Stimulated activated naive B cell treated with anti-CD40 and anti-IgM and Interleukin-4, amounts not matched to agents 10 μg/mL and 1 μg/mL and 100 μg/mL, for 72 hours (primary cell): ENCODE measurements at regions not wholly inside any gene's neighbourhood (a gene's known extent, or its start where the extent isn't known, plus 50 kb on each side); places are given as distances from the start of the nearest gene placed in this dataset.
"Not testable (repeated sequence)": the region's sequence is repeated elsewhere in the genome, so short reads cannot be mapped to it uniquely, and the experiment has no call there.

ENCODE experiments used
- ATAC-seq, 2 donors: fragments of 150-1000 bp; cut with Tn5 transposase; replicated peaks; 2 replicates each; pipeline ENCODE4 v1.10.0; 2021; ENCODE audit warnings: moderate library complexity in 1 of 2
- DNase-seq: peaks from one replicate; pipeline ENCODE4 v3.0.0; 2021
- H3K27ac Mint-ChIP-seq: one replicate; pipeline ENCODE4 v1.8.0; 2022; ENCODE audit warnings: mild to moderate bottlenecking, mixed read lengths
- H3K27me3 Mint-ChIP-seq, 2 donors: one replicate each; pipeline ENCODE4 v1.8.0; 2022; ENCODE audit warnings: mixed read lengths in 2 of 2
- H3K36me3 Mint-ChIP-seq, 2 donors: one replicate each; pipeline ENCODE4 v1.8.0; 2022; ENCODE audit warnings: mixed read lengths in 2 of 2, mild to moderate bottlenecking in 1 of 2
- H3K4me1 Mint-ChIP-seq, 2 donors: one replicate each; pipeline ENCODE4 v1.8.0; 2022; ENCODE audit warnings: mixed read lengths in 2 of 2, mild to moderate bottlenecking in 1 of 2
- H3K4me3 Mint-ChIP-seq, 2 donors: one replicate each; pipeline ENCODE4 v1.8.0; 2022; ENCODE audit warnings: mild to moderate bottlenecking in 2 of 2, mixed read lengths in 2 of 2, moderate library complexity in 1 of 2
- H3K9me3 Mint-ChIP-seq, 2 donors: one replicate each; pipeline ENCODE4 v1.8.0; 2022; ENCODE audit warnings: mixed read lengths in 2 of 2, mild to moderate bottlenecking in 1 of 2

DNA sequence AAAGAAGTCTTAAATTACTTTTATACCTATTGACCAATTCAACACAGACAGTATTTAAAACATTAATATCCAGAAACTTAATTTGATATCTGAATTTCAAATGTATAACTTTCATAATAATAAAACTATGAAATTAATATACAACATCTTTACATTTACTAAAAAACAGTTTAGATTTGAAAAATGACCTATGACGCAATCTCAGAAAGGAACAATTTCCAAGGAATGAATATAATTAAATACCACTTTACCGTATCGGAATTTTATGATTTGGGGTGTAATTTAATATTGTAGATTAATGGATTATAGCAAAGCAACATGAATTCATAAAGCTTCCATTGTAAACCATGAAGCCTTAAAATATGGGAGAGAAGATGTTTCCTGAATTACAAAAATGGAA lies 321.5 kb upstream of the TRPM3 start:
- peaks cover 0 to 15% of the 10 kb centered on the region in 2 donors for H3K4me1 Mint-ChIP-seq
- H3K36me3 Mint-ChIP-seq = no peaks in the 10 kb centered on the region
- no peaks in the 10 kb centered on the region for H3K9me3 Mint-ChIP-seq
- no peak for ATAC-seq
- no peak overlapping the region for H3K4me3 Mint-ChIP-seq
- peaks cover 27 to 28% of the 10 kb centered on the region in 2 donors for H3K27me3 Mint-ChIP-seq
- DNase-seq = no peak
- no peak overlapping the region for H3K27ac Mint-ChIP-seq

- Mint-ChIP-seq H3K27ac (no peak overlapping the region), H3K36me3 (no peaks in the 10 kb centered on the region), H3K4me1 (peaks cover 0 to 3% of the 10 kb centered on the region in 2 donors), H3K4me3 (no peak overlapping the region), H3K27me3 (peaks cover 10 to 16% of the 10 kb centered on the region in 2 donors), H3K9me3 (no peaks in the 10 kb centered on the region)
- no peak for DNase-seq
- no peak for ATAC-seq
Observed at GRCh38 chr9:71441266-71441665, 319.8 kb upstream of the TRPM3 start.

DNA sequence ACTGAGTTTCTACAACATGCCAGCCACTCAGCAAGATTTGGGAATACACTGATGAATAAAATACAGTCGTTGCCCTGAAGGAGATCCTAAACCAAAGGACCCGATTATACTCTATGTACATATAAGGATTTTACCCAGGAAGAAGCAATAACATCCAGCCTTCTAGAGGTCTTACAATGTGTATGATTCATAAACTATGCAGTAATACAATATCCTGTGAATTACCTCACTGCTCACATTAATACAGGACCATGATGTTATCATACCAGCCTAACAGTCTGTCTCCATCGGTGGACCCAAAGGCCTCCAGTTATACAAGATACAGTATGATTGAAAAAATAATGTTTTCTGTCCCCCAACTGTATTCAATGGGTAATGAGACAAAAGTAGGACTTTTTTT lies 310.5 kb upstream of the TRPM3 start:
- no peak for DNase-seq
- H3K27ac Mint-ChIP-seq = no peak overlapping the region
- no peaks in the 10 kb centered on the region for H3K36me3 Mint-ChIP-seq
- H3K4me3 Mint-ChIP-seq = no peak overlapping the region
- ATAC-seq = no peak
- H3K9me3 Mint-ChIP-seq = peaks cover 5% of the 10 kb centered on the region in 2 donors
- H3K4me1 Mint-ChIP-seq = no peaks in the 10 kb centered on the region
- peaks cover 0 to 6% of the 10 kb centered on the region in 2 donors for H3K27me3 Mint-ChIP-seq

DNA sequence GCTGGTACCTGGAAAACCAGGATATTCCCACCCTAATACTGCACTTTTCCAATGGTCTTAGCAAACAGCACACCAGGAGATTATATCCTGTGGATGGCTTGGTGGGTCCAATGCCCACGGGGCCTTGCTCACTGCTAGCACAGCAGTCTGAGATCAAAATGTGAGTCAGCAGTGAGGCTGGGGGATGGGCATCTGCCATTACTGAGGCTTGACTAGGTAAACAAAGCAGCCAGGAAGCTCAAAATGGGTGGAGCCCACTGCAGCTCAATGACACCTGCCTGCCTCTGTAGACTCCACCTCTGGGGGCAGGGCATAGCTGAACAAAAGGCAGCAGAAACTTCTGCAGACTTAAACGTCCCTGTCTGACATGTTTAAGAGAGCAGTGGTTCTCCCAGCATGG lies 285.9 kb upstream of the TRPM3 start:
- not testable (repeated sequence) for H3K27me3 Mint-ChIP-seq, H3K27ac Mint-ChIP-seq, H3K4me3 Mint-ChIP-seq, H3K9me3 Mint-ChIP-seq, H3K4me1 Mint-ChIP-seq, DNase-seq, H3K36me3 Mint-ChIP-seq, ATAC-seq

GRCh38 chr9:71403106-71403505 lies 281.7 kb upstream of the TRPM3 start:
- H3K36me3 Mint-ChIP-seq = no peaks in the 10 kb centered on the region
- no peaks in the 10 kb centered on the region for H3K9me3 Mint-ChIP-seq
- H3K27ac Mint-ChIP-seq = no peak overlapping the region
- DNase-seq (no peak), ATAC-seq (no peak)
- H3K4me1 Mint-ChIP-seq = no peaks in the 10 kb centered on the region
- peaks cover 0 to 6% of the 10 kb centered on the region in 2 donors for H3K27me3 Mint-ChIP-seq
- H3K4me3 Mint-ChIP-seq = no peak overlapping the region

GRCh38 chr9:71393005-71393404 lies 271.6 kb upstream of the TRPM3 start:
- ATAC-seq (no peak), DNase-seq (no peak)
- Mint-ChIP-seq H3K27me3 (no peaks in the 10 kb centered on the region), H3K4me3 (no peak overlapping the region), H3K9me3 (no peaks in the 10 kb centered on the region), H3K36me3 (no peaks in the 10 kb centered on the region), H3K4me1 (no peaks in the 10 kb centered on the region), H3K27ac (no peak overlapping the region)

DNA sequence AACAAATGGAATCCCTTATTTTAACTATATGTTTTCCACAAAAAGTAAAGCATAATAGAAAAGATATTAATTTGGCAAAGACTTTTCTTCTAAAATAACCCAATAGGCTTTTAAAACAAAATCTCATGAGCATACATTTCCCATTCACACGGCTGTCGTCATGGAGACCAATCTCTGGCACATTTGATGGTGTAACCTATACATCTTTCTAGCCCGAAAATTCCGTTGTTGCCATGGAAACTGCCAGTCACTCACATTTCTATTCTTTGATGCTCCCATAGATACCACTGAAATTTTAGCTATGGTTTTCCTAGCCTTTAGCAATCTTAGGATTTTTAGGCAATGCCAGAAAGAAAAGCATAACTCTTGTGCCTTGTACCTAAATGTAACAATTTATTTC lies 262.9 kb upstream of the TRPM3 start:
- no peak overlapping the region for H3K27ac Mint-ChIP-seq
- DNase-seq (no peak), ATAC-seq (no peak)
- no peaks in the 10 kb centered on the region for H3K36me3 Mint-ChIP-seq
- peaks cover 0 to 4% of the 10 kb centered on the region in 2 donors for H3K27me3 Mint-ChIP-seq
- no peak overlapping the region for H3K4me3 Mint-ChIP-seq
- no peaks in the 10 kb centered on the region for H3K4me1 Mint-ChIP-seq
- no peaks in the 10 kb centered on the region for H3K9me3 Mint-ChIP-seq

GRCh38 chr9:71383308-71383940 lies 262.0 kb upstream of the TRPM3 start:
- DNase-seq (no peak), ATAC-seq (no peak)
- Mint-ChIP-seq H3K4me1 (no peaks in the 10 kb centered on the region), H3K36me3 (no peaks in the 10 kb centered on the region), H3K27ac (no peak overlapping the region), H3K4me3 (no peak overlapping the region), H3K27me3 (peaks cover 0 to 4% of the 10 kb centered on the region in 2 donors), H3K9me3 (no peaks in the 10 kb centered on the region)

DNA sequence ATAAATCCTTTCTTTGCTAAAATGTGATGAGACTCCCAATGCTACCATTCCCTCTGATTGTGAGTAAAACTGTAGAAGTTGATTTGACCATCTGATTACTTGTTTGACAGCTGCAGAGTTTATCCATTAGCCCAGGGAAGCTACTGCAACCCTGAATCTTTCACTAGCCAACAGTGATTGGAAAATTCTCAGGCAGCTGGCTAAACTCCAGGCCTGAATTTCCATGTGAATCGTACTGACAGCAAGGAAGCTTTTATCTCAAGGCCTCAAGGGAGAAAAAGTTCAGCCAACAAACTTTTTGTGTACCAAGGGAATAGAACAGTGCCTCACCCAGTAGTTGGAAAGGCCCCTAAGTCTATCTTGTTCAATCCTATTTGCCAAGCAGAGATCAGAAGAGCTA lies 246.7 kb upstream of the TRPM3 start:
- Mint-ChIP-seq H3K9me3 (no peaks in the 10 kb centered on the region), H3K4me3 (no peak overlapping the region), H3K27ac (no peak overlapping the region), H3K4me1 (no peaks in the 10 kb centered on the region), H3K36me3 (no peaks in the 10 kb centered on the region), H3K27me3 (peaks cover 0 to 8% of the 10 kb centered on the region in 2 donors)
- no peak for ATAC-seq
- DNase-seq = no peak

DNA sequence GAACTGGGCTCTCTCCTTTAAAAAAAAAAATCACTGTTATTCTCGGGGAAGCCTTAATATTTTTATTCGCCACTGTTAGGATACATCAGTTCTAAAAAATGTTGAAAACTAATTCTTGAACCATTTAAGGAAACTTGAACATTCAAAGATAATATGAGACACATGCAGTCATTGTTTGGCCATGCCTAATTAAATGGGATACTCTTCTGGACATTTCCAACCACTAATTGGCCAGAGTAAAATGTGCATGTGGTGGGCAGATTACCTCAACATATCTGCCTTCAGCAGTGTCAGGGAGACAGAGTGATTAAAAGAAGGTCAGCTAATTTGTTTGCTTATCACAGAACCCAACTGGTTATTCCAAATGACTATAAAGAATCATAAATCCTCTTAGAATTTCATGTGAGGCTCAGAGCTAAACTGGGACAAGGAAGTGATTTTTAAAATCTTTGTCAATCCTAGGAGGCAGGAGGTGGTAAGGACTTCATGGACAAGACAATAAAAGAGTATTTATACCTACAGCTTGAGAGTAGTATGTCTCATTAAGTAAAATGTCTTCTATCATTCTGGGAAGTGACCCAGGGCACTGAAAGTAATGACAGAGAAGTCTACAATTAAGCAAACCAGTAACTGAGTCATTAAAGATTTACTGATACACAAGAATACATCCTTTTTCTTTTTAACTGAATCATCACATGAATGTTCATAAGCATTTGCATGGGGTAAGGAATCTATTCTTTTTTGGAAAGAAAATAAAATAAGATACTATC lies 242.9 kb upstream of the TRPM3 start:
- Mint-ChIP-seq H3K27ac (no peak overlapping the region), H3K36me3 (no peaks in the 10 kb centered on the region), H3K9me3 (no peaks in the 10 kb centered on the region), H3K4me1 (no peaks in the 10 kb centered on the region), H3K27me3 (peaks cover 0 to 4% of the 10 kb centered on the region in 2 donors), H3K4me3 (no peak overlapping the region)
- no peak for ATAC-seq
- no peak for DNase-seq

- H3K36me3 Mint-ChIP-seq = no peaks in the 10 kb centered on the region
Observed at GRCh38 chr9:71363286-71363961, 242.0 kb upstream of the TRPM3 start.

DNA sequence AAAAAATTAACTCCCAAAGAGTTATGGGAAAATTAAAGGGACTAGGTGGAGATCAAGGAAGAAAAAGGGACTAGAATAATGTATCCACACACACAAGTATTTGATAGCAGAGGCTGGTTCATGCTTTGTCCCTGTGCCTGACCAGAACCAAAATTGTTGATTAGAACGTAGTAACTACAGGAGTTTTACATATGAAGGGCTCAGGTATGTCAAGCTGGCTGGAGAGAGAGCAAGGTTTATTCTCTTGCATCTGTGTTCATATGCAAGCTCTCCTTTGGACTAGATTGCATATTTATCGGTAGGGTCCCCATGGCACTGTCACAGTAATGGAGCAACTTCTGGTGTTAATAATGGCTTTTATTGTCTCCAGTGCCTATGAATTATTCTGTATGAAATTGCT lies 239.9 kb upstream of the TRPM3 start:
- Mint-ChIP-seq H3K4me1 (no peaks in the 10 kb centered on the region), H3K9me3 (no peaks in the 10 kb centered on the region), H3K36me3 (no peaks in the 10 kb centered on the region), H3K27ac (no peak overlapping the region), H3K4me3 (no peak overlapping the region), H3K27me3 (peaks cover 0 to 4% of the 10 kb centered on the region in 2 donors)
- no peak for ATAC-seq
- DNase-seq = no peak

More at GRCh38 chr9:71363286-71363961, 242.0 kb upstream of the TRPM3 start:
- no peaks in the 10 kb centered on the region for H3K4me1 Mint-ChIP-seq
- no peak overlapping the region for H3K4me3 Mint-ChIP-seq
- H3K27ac Mint-ChIP-seq = no peak overlapping the region
- H3K27me3 Mint-ChIP-seq = peaks cover 0 to 4% of the 10 kb centered on the region in 2 donors
- ATAC-seq (no peak), DNase-seq (no peak)
- H3K9me3 Mint-ChIP-seq = no peaks in the 10 kb centered on the region

DNA sequence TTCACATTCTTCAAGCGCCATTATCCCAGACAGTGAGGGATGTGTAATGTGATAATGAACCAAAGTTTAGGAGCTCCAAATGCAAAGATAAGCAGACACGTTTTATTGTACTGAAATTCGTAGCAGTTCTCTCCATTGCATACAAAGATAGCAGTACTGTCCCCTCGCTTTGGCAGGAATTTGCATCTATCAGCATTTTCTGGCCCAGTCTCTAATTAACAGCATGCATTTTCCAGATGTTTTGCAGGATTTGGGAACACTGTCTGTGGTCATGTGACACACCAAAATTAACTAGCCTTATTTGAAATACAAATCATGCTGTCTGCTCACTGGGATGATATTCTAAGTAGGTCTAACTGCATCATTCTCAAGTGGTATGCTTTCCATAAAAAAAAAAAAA lies 235.9 kb upstream of the TRPM3 start:
- H3K36me3 Mint-ChIP-seq = no peaks in the 10 kb centered on the region
- ATAC-seq = no peak
- no peak overlapping the region for H3K27ac Mint-ChIP-seq
- DNase-seq = no peak
- no peak overlapping the region for H3K4me3 Mint-ChIP-seq
- no peaks in the 10 kb centered on the region for H3K27me3 Mint-ChIP-seq
- H3K9me3 Mint-ChIP-seq = no peaks in the 10 kb centered on the region
- no peaks in the 10 kb centered on the region for H3K4me1 Mint-ChIP-seq

GRCh38 chr9:71355884-71356283 lies 234.5 kb upstream of the TRPM3 start:
- Mint-ChIP-seq H3K36me3 (no peaks in the 10 kb centered on the region), H3K4me3 (no peak overlapping the region), H3K4me1 (no peaks in the 10 kb centered on the region), H3K27me3 (no peaks in the 10 kb centered on the region), H3K27ac (no peak overlapping the region), H3K9me3 (no peaks in the 10 kb centered on the region)
- ATAC-seq (no peak), DNase-seq (no peak)

DNA sequence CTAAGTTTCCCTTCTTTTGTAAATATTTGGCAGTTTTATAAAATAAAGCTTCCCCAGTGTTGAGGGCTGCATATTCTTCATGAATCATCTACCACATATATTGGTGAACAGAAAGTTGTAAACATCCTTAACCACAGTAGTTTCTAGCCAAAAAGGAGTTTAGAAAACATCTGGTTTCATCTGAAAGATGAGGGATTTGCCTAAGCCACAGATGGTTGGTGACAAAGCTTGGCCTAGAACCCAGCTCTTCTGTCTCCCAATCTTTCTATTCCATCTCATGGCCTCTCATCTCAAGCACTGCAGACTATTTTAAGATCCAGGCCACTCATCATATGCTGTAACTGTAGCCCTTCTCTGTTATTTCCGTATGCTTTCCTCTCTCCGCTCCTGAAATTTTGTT lies 232.3 kb upstream of the TRPM3 start:
- Mint-ChIP-seq H3K9me3 (no peaks in the 10 kb centered on the region), H3K27ac (no peak overlapping the region), H3K4me1 (no peaks in the 10 kb centered on the region), H3K4me3 (no peak overlapping the region), H3K27me3 (no peaks in the 10 kb centered on the region), H3K36me3 (no peaks in the 10 kb centered on the region)
- ATAC-seq (no peak), DNase-seq (no peak)
